Activated T-cell treated with anti-CD3 and anti-CD28 coated beads, Interleukin-2, amount 50 U/mL, for 48 hours (primary cell): ENCODE measurements at regions not wholly inside any gene's neighbourhood (a gene's known extent, or its start where the extent isn't known, plus 50 kb on each side); places are given as distances from the start of the nearest gene placed in this dataset.
"Not testable (repeated sequence)": the region's sequence is repeated elsewhere in the genome, so short reads cannot be mapped to it uniquely, and the experiment has no call there.

Experiments
- DNase-seq, 2 experiments: peaks; one replicate each; pipeline ENCODE4 v3.0.0-alpha.2; 2020

GRCh38 chr13:85191996-85192718 lies 607.1 kb downstream of the SLITRK6 start:
- DNase-seq, result no peak

GRCh38 chr13:85186356-85187045 lies 612.7 kb downstream of the SLITRK6 start:
- no peak for DNase-seq

GRCh38 chr13:85174291-85174690 lies 624.9 kb downstream of the SLITRK6 start:
- DNase-seq, result no peak

GRCh38 chr13:85170372-85170771 lies 628.8 kb downstream of the SLITRK6 start:
- no peak for DNase-seq

- DNase-seq, result no peak
Observed at GRCh38 chr13:85166891-85167290, 632.3 kb downstream of the SLITRK6 start.

GRCh38 chr13:85163063-85163462 lies 636.2 kb downstream of the SLITRK6 start:
- DNase-seq, result no peak

- no peak for DNase-seq
Observed at GRCh38 chr13:85148009-85148408, 651.2 kb downstream of the SLITRK6 start.

GRCh38 chr13:85142351-85142927 lies 656.8 kb downstream of the SLITRK6 start:
- DNase-seq, result no peak

- DNase-seq, result no peak
Observed at GRCh38 chr13:85141401-85141800, 657.8 kb downstream of the SLITRK6 start.

- DNase-seq, result no peak
Observed at GRCh38 chr13:85140192-85140591, 659.0 kb downstream of the SLITRK6 start.

- no peak for DNase-seq
Observed at GRCh38 chr13:85137516-85137915, 661.7 kb downstream of the SLITRK6 start.

- no peak for DNase-seq
Observed at GRCh38 chr13:85132986-85133385, 666.2 kb downstream of the SLITRK6 start.

GRCh38 chr13:85123501-85123900 lies 675.7 kb downstream of the SLITRK6 start:
- DNase-seq, result not testable (repeated sequence)

GRCh38 chr13:85108356-85108755 lies 690.9 kb downstream of the SLITRK6 start:
- DNase-seq, result no peak

- no peak for DNase-seq
Observed at GRCh38 chr13:85099245-85099644, 700.0 kb downstream of the SLITRK6 start.

- no peak for DNase-seq
Observed at GRCh38 chr13:85095418-85096272, 703.6 kb downstream of the SLITRK6 start.

GRCh38 chr13:85093808-85094207 lies 705.4 kb downstream of the SLITRK6 start:
- DNase-seq, result no peak

- no peak for DNase-seq
Observed at GRCh38 chr13:85091631-85092234, 707.5 kb downstream of the SLITRK6 start.

- DNase-seq, result no peak
Observed at GRCh38 chr13:85089186-85089585, 710.0 kb downstream of the SLITRK6 start.

- no peak for DNase-seq
Observed at GRCh38 chr13:85080691-85081090, 718.5 kb downstream of the SLITRK6 start.

GRCh38 chr13:85076343-85076742 lies 722.9 kb downstream of the SLITRK6 start:
- no peak for DNase-seq

GRCh38 chr13:85074543-85075313 lies 724.5 kb downstream of the SLITRK6 start:
- DNase-seq, result no peak
